ENCODE measurements at regions not wholly inside any gene's neighbourhood (a gene's known extent, or its start where the extent isn't known, plus 50 kb on each side); places are given as distances from the start of the nearest gene placed in this dataset.

- H3K4me3 ChIP-seq (ENCODE audit: low read depth in 2 of 2, low read length in 1 of 2), result no peak overlapping the region
- WGBS (ENCODE audit: low lambda C conversion rate), result 21% methylated on average over 5 of the region's 6 CpGs
- no peaks in the 10 kb centered on the region for H4K20me1 ChIP-seq (ENCODE audit: insufficient read depth)
- H3K4me1 ChIP-seq (ENCODE audit: control insufficient read depth in 1 of 2, insufficient read depth in 2 of 2, low read depth in 1 of 2, low read length in 1 of 2), result no peaks in the 10 kb centered on the region
- H3K9ac ChIP-seq, result no peak overlapping the region
- POLR2A ChIA-PET, result no interaction called here
- H3K27me3 ChIP-seq (ENCODE audit: insufficient read depth), result no peaks in the 10 kb centered on the region
- no peak overlapping the region for H2AFZ ChIP-seq (ENCODE audit: low read depth)
- no peaks in the 10 kb centered on the region for H3K9me2 ChIP-seq
- TF ChIP-seq NFIC (IDR thresholded peaks at IDR 0.05; ENCODE audit: borderline replicate concordance), result no peak
- no peak for TF ChIP-seq FOXJ3 (CRISPR knock-in tag; IDR thresholded peaks at IDR 0.05)
- H3K36me3 ChIP-seq (replicated peaks in 1 of 2; ENCODE audit: control insufficient read depth in 1 of 2, insufficient read depth in 2 of 2, low read length in 1 of 2), result no peaks in the 10 kb centered on the region
- H3K9me3 ChIP-seq, result no peaks in the 10 kb centered on the region
- no peak overlapping the region for H3K4me2 ChIP-seq
- no peak overlapping the region for H3K27ac ChIP-seq (ENCODE audit: low read depth in 2 of 2, low read length in 1 of 2)
- no peaks in the 10 kb centered on the region for H3F3A ChIP-seq (replicated peaks; ENCODE audit: insufficient read depth)
- CTCF ChIA-PET, result no interaction called here
- no peak for DNase-seq
- no peaks in the 10 kb centered on the region for H3K79me2 ChIP-seq (ENCODE audit: insufficient read depth)
These were observed 289.6 kb upstream of the CDH4 start for GRCh38 chr20:60962367-60963045.

GRCh38 chr20:60963146-60963545 is 288.9 kb upstream of the CDH4 start:
- POLR2A ChIA-PET, result no interaction called here

More at GRCh38 chr20:60963146-60963545, 288.9 kb upstream of the CDH4 start:
- no peak for DNase-seq
- Histone ChIP-seq H3K79me2 (ENCODE audit: insufficient read depth) (no peaks in the 10 kb centered on the region), H3F3A (replicated peaks; ENCODE audit: insufficient read depth) (no peaks in the 10 kb centered on the region), H3K9ac (no peak overlapping the region), H3K9me3 (no peaks in the 10 kb centered on the region), H3K4me1 (ENCODE audit: control insufficient read depth in 1 of 2, insufficient read depth in 2 of 2, low read depth in 1 of 2, low read length in 1 of 2) (no peaks in the 10 kb centered on the region), H4K20me1 (ENCODE audit: insufficient read depth) (no peaks in the 10 kb centered on the region), H3K27me3 (ENCODE audit: insufficient read depth) (no peaks in the 10 kb centered on the region), H3K4me3 (ENCODE audit: low read depth in 2 of 2, low read length in 1 of 2) (no peak overlapping the region), H3K36me3 (replicated peaks in 1 of 2; ENCODE audit: control insufficient read depth in 1 of 2, insufficient read depth in 2 of 2, low read length in 1 of 2) (no peaks in the 10 kb centered on the region), H3K9me2 (no peaks in the 10 kb centered on the region), H2AFZ (ENCODE audit: low read depth) (no peak overlapping the region), H3K4me2 (no peak overlapping the region), H3K27ac (ENCODE audit: low read depth in 2 of 2, low read length in 1 of 2) (no peak overlapping the region)
- CTCF ChIA-PET, result interaction anchor here (1.4 kb wide), 1 partner anchor 11 kb away, joined by 4 read pairs; no protein-coding TSS in a partner anchor
- TF ChIP-seq USF2 (IDR thresholded peaks at IDR 0.05; ENCODE audit: borderline replicate concordance, low read depth, low read length) (no peak), TAF1 (IDR thresholded peaks at IDR 0.05; ENCODE audit: borderline replicate concordance, low read depth, low read length) (no peak), RCOR1 (IDR thresholded peaks at IDR 0.05; ENCODE audit: low read length) (no peak), TCF12 (IDR thresholded peaks at IDR 0.05) (no peak), ELF1 (IDR thresholded peaks at IDR 0.05) (no peak), GABPA (IDR thresholded peaks at IDR 0.05; ENCODE audit: low read depth) (no peak), RAD21 (IDR thresholded peaks at IDR 0.05; ENCODE audit: low read length) (no peak), RFX5 (IDR thresholded peaks at IDR 0.05; ENCODE audit: low read length) (no peak), MXI1 (IDR thresholded peaks at IDR 0.05; ENCODE audit: low read depth, low read length) (no peak), EZH2phosphoT487 (IDR thresholded peaks at IDR 0.05; ENCODE audit: borderline replicate concordance, low read depth) (no peak), SIN3A (IDR thresholded peaks at IDR 0.05; ENCODE audit: borderline replicate concordance, low read depth, low read length) (no peak), IRF3 (IDR thresholded peaks at IDR 0.05; ENCODE audit: low read depth, low read length) (no peak)
- 3% methylated on average over 3 of the region's 3 CpGs for WGBS (ENCODE audit: low lambda C conversion rate)

Data from SK-N-SH (cell line).